C4-2B (cell line): ENCODE measurements at regions not wholly inside any gene's neighbourhood (a gene's known extent, or its start where the extent isn't known, plus 50 kb on each side); places are given as distances from the start of the nearest gene placed in this dataset.
"Not testable (repeated sequence)": the region's sequence is repeated elsewhere in the genome, so short reads cannot be mapped to it uniquely, and the experiment has no call there.

Source experiments
- H3K27ac ChIP-seq: fragments of 450-650 bp; 2 replicates; pipeline ENCODE4 v1.5.1; 2017
- ZFX ChIP-seq: fragments of 450-650 bp; IDR thresholded peaks from 2 replicates; pipeline ENCODE4 v1.6.1; 2017
- TF ChIP-seq, protein P1 (sequence below): fragments of 450-650 bp; conservative IDR thresholded peaks from 2 replicates; pipeline ENCODE4 v1.5.1; 2017; ENCODE audit warnings: mild to moderate bottlenecking

DNA sequence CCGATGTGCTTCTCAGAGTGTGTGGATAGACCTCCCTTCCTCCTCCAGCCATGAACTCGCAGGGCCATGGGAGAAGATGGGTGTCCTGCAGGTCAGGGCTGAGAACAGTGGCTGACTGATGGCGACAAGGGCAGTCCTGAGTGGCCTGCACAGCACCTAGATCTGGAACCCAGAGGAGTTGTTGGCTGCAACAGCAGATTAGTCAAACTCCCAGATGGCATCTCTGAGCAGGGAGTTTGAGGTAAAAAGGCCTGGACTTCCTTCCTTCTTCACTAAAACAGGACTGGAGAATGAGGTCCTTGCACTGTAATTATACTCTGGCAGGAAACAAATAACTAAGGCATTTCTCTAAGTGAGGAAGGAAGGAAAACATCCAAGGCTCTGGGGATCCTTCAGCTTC is 160.8 kb downstream of the MYCN start:
- H3K27ac ChIP-seq = no peak overlapping the region
- no peak for TF ChIP-seq ZFX
- TF ChIP-seq, protein P1, sequence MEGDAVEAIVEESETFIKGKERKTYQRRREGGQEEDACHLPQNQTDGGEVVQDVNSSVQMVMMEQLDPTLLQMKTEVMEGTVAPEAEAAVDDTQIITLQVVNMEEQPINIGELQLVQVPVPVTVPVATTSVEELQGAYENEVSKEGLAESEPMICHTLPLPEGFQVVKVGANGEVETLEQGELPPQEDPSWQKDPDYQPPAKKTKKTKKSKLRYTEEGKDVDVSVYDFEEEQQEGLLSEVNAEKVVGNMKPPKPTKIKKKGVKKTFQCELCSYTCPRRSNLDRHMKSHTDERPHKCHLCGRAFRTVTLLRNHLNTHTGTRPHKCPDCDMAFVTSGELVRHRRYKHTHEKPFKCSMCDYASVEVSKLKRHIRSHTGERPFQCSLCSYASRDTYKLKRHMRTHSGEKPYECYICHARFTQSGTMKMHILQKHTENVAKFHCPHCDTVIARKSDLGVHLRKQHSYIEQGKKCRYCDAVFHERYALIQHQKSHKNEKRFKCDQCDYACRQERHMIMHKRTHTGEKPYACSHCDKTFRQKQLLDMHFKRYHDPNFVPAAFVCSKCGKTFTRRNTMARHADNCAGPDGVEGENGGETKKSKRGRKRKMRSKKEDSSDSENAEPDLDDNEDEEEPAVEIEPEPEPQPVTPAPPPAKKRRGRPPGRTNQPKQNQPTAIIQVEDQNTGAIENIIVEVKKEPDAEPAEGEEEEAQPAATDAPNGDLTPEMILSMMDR = no peak

DNA sequence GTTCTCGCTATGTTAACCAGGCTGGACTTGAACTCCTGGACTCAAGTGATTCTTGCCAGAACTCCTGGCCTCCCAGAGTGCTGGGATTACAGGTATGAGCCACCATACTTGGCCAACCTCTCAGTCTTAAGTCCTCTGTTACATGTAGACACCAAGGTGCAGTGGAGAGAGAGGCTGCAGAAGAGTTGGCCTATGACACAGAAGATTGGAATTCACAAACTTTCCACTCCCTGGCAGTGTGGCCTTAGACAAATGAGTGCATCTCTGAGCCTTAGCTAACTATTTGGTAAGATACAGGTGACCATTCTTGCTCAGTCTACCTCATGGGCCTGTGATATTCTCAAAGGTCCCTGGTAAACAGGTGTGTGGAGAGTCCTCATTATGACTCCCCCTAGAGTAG is 159.7 kb downstream of the MYCN start:
- TF ChIP-seq ZFX = no peak
- TF ChIP-seq, protein P1 = no peak
- no peak overlapping the region for H3K27ac ChIP-seq

DNA sequence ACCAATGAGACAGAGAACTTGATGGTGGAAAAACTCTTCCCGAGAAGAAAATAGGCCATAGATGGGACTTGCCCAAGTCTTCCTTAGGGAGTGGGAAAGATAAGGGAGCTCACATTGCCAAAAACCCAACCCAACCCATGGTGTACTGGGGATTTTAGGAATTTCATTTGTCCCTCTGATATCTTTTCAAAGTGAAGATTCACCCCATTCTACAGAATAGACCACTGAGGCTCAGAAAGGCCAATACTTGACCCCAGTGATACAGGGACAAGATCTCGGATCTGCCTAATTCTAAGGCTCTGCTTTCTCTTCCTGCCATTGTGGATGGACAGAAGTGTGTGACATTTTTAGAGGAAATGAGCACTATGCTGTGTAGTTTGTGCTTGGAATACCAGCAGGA is 159.0 kb downstream of the MYCN start:
- TF ChIP-seq, protein P1 = no peak
- TF ChIP-seq ZFX = no peak
- no peak overlapping the region for H3K27ac ChIP-seq

GRCh38 chr2:16096962-16097361 is 156.6 kb downstream of the MYCN start:
- TF ChIP-seq ZFX = no peak
- TF ChIP-seq, protein P1 = no peak
- no peak overlapping the region for H3K27ac ChIP-seq

DNA sequence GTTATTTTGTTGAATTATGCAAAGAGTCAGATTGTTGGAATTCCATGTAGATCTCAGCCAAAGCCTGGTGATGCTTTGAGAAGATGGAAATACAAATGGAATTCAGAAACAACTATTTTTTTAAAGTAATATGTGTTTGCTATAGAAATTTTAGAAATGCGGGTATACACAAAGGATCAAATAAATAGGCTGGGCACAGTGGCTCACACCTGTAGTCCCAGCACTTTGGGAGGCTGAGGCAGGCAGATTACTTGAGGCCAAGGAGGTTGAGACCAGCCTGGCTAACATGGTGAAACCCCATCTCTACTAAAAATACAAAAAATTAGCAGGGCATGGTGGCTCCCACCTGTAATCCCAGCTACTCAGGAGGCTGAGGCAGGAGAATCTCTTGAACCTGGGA is 155.1 kb downstream of the MYCN start:
- H3K27ac ChIP-seq = not testable (repeated sequence)

DNA sequence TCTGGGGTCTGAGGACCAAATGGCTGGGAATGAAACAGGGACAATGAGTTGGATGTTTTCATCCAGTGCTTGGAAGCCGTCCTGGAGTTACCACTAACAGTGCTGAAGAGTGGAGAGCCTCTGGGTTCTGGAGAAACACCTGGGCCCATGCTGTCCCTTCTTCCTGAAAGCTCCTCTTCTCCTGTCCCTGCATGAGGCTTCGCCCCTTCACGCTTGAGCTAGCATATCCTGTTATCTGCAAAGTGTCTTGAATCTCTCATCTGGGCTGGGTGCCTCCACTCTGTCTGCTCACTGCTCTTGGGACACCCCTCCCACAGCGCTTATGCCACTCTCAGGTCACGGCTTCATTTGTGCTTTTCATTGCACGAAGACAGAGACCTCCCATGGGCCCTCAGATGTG is 154.5 kb downstream of the MYCN start:
- no peak for TF ChIP-seq ZFX
- TF ChIP-seq, protein P1 = no peak
- no peak overlapping the region for H3K27ac ChIP-seq

DNA sequence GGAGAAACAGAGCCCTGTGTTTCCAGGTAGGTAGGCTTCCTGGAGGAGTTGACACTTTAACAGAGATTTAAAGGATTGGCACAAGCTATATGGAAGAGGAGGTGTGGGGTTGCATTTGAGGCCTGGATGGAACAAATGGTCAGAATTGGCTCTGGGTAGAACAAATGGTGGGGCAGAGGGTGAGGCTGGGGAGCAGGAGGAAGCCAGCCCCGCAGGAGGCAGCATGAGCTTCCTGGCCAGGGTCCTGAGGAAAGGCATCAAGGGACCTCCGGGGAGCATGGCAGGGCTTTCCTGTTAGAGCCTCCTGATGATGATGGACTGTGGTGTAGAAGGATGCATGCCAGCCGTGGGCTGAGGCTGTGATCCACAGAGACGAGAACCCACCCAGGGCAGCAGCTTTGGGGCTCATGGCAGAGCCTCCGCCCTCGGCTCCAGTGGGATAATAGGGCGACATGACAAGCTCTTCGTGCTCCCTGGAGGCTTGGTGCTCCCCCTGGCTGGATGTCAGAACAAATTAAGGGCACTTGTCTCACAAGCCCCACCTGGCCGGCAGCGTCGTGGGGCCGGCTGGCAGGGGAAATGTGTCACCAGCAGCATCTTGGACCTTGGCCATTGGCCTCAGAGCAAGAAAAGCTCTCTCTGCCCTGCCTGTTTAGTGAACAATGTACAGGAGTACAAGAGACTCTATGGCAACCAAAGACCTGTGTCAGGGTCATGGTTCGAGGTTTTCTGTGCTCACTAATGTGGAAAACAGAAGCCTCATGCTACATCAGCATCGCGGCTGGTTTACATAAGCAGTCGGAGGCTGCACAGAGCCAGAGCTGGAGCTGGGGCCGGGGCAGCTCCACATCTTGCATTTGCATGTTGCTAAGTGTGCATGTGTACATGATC is 153.5 kb downstream of the MYCN start:
- TF ChIP-seq, protein P1 = no peak
- no peak for TF ChIP-seq ZFX
- no peak overlapping the region for H3K27ac ChIP-seq
